ENCODE measurements at regions not wholly inside any gene's neighbourhood (a gene's known extent, or its start where the extent isn't known, plus 50 kb on each side); places are given as distances from the start of the nearest gene placed in this dataset.
A peak's percentile ranks its signal among the peaks of the same experiment; 100 is the strongest.
"Not testable (repeated sequence)": the region's sequence is repeated elsewhere in the genome, so short reads cannot be mapped to it uniquely, and the experiment has no call there.

DNA sequence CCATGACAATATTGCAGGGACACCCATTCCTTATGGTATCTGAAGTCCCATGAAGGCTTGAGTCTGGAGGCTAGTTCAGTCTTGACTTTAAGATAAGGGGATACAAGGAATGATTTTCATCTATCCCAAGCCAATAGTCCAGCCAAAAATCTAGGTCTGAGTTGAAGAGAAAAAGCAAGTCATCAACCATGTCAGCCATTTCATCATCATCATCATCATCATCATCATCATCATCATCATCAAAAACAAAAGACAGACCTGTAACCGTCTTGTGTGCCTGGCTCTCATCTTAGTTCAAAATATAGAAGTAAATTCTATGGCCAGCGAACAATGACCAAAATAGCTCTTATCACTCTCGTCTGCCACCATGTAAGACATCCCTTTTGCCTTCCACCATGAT lies 59.5 kb upstream of the FAM90A26 start:
- intact Hi-C loops (cut with DNase I, micrococcal nuclease); ATAC-seq; DNase-seq: not testable (repeated sequence)

DNA sequence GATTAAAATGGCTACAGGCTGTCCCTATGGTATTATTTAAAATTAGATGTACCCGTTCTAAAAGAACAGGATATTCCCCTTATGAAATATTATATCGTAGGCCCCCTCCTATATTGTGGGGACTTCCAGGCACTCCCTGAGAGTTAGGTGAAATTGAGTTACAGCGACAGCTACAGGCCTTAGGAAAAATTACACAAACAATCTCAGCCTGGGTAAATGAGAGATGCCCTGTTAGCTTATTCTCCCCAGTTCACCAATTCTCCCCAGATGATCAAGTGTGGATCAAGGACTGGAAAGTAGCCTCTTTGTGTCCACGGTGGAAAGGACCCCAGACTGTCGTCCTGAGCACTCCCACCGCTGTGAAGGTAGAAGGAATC lies 67.1 kb upstream of the FAM90A26 start:
- intact Hi-C loops (cut with DNase I, micrococcal nuclease); ATAC-seq; DNase-seq: not testable (repeated sequence)

DNA sequence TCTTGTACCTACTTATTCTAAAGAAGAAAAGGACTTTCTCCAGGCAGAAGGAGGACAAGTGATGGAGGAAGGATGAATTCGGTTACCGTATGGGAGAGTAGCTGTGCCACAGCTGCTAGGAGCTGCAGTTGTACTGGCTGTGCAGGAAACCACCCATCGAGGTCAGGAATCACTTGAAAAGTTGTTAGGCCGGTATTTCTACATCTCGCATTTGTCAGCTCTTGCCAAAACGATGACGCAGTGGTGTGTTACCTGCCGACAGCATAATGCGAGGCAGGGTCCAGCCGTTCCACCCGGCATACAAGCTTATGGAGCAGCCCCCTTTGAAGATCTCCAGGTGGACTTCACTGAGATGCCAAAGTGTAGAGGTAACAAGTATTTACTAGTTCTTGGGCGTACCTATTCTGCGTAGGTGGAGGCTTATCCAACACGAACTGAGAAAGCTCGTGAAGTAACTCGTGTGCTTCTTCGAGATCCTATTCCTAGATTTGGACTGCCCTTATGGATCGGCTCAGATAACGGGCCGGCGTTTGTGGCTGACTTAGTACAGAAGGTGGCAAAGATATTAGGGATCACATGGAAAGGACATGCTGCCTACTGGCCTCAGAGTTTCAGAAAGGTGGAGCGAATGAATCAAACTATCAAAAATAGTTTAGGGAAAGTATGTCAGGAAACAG lies 67.6 kb upstream of the FAM90A26 start:
- DNase-seq: peak; percentile 54 to 69
- ATAC-seq; intact Hi-C loops (cut with DNase I, micrococcal nuclease): not testable (repeated sequence)

DNA sequence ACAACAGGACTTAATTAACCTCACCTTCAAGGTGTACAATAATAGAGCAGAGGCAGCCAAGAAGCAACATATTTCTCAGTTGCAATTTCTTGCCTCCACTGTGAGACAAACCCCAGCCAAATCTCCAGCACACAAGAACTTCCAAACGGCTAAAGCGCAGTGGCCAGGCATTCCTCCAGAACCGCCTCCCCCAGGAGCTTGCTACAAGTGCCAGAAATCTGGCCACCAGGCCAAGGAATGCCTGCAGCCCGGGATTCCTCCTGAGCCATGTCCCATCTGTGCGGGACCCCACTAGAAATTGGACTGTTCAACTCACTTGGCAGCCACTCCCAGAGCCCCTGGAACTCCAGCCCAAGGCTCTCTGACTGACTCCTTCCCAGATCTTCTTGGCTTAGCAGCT lies 73.9 kb upstream of the FAM90A26 start:
- ATAC-seq; DNase-seq; intact Hi-C loops (cut with DNase I, micrococcal nuclease): not testable (repeated sequence)

DNA sequence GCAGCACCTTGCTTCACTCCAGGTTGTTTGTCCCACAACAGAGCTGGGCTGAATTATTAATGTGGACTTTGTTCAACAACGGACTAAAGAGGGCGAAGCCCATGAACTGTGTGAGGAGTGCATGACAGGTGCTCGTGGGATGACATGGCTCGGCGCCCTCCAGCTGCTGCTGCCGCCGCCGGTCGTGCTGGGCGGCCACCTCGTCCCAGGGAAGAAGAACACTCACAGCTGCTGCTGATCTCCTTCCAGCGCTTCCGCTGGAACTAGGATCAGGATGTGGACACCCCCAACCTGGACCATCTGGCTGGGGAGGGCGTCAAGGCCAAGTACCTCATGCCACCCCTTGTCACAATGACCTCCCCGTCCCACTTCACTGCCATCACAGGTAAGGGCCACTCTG lies 91.4 kb upstream of the FAM90A26 start:
- intact Hi-C loops (cut with DNase I, micrococcal nuclease); DNase-seq; ATAC-seq: not testable (repeated sequence)

DNA sequence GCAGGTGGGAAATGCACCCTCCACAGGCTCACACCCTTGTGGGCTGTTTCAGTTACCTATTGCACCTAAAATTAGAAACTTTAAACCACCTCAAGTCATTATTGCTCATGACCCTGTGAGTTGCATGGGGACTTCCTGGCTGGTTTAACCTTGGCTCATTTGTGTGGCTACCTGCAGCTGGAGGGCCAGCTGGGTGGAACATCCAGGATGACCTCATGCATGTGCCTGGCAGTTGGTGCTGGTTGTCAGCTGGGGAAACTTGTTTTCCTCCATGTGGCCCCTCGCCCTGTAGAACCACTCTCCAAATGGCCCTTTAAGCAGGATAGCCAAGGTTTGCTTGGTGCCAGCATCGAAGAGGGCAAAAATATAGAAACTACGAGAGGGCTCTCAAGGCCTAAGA lies 93.2 kb upstream of the FAM90A26 start:
- ATAC-seq; DNase-seq; intact Hi-C loops (cut with DNase I, micrococcal nuclease): not testable (repeated sequence)

DNA sequence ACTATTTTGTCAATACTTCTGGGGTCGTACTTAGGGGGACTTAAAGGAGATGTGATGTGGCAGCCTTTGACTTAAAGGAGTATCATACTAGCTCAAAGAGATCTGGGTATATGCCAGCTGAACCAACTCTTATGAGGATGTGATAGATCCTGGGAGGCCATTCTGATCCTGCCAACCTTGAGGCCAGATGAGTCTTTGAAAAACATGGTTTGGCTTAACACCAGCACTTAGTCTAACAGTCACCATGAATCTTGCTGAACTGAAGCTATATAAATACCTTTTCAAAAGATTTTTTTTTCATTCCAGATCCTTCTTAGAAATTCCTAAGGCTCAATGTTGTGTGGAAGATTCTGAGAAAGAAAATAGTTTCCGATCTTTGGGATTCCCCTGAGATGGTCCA lies 93.7 kb upstream of the FAM90A26 start:
- DNase-seq; intact Hi-C loops (cut with DNase I, micrococcal nuclease); ATAC-seq: not testable (repeated sequence)

DNA sequence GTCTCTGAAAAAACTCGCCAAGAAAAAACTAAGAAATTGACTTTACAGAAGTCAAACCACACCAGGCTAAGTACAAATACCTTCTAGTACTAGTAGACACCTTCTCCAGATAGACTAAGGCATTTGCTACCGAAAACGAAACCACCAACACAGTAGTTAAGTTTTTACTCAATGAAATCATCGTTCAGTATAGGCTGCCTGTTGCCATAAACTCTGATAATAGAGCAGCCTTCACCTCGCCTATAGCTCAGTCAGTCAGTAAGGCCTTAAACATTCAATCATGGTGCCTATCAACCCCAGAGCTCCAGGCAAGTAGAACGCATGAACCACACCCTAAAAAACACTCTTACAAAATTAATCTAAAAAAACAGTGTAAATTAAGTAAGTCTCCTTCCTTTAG lies 96.8 kb upstream of the FAM90A26 start:
- intact Hi-C loops (cut with DNase I, micrococcal nuclease): not testable (repeated sequence)

DNA sequence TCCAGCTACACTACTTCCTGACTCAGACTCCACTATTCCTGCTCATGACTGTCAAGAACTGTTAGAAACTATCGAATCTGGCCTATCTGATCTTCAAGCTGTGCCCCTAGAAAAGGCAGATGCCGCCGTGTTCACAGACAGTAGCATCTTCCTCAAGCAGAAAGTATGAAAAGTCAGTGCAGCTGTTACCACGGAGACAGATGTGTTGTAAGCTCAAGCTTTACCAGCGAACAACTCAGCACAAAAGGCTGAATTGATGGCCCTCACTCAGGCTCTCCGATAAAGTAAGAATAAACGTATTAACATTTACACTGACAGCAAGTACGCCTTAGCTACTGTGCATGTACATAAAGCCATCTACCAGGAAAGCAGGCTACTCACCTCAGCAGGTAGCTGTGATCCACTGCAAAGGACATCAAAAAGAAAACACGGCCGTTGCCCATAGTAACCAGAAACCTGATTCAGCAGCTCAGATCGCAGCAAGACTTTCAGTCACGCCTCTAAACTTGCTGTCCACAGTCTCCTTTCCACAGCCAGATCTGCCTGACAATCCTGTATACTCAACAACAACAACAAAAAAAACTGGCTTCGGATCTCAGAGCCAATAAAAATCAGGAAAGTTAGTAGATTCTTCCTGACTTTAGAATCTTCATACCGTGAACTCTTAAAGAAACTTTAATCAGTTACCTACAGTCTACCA lies 97.5 kb upstream of the FAM90A26 start:
- DNase-seq; ATAC-seq; intact Hi-C loops (cut with DNase I, micrococcal nuclease): not testable (repeated sequence)

More for the DNA sequence above, 96.8 kb upstream of the FAM90A26 start:
- not testable (repeated sequence) for ATAC-seq, DNase-seq

DNA sequence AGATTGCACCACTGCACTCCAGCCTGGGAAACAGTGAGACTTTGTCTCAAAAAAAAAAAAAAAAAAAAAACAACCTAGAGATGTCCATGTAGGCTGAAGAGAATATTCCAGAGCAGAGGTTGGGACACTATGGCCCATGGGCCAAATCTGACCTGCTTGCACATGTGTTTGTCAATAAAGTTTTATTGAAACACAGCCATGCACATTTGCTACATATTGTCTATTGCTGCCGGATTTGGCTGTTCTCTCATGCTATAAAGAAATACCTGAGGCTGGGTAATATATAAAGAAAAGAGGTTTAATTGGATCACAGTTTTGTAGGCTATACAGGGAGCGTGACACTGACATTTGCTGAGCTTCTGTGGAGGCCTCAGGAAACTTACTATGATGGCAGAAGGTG lies 102.3 kb upstream of the FAM90A26 start:
- DNase-seq; intact Hi-C loops (cut with DNase I, micrococcal nuclease); ATAC-seq: not testable (repeated sequence)

DNA sequence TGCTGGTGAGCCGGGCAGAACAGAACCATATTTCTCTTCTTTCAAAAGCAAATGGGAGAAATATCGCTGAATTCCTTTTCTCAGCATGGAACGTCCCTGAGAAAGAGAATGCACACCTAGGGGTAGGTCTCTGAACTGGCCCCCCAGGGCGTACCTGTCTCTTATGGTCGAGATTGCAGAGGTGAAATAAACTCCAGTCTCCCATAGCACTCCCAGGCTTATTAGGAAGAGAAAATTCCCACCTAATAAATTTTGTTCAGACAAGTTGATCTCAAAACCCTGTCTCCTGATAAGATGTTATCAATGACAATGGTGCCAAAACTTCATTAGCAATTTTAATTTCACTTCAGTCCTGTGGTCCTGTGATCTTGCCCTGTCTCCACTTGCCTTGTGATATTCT lies 106.6 kb upstream of the FAM90A26 start:
- ATAC-seq; intact Hi-C loops (cut with DNase I, micrococcal nuclease): not testable (repeated sequence)

DNA sequence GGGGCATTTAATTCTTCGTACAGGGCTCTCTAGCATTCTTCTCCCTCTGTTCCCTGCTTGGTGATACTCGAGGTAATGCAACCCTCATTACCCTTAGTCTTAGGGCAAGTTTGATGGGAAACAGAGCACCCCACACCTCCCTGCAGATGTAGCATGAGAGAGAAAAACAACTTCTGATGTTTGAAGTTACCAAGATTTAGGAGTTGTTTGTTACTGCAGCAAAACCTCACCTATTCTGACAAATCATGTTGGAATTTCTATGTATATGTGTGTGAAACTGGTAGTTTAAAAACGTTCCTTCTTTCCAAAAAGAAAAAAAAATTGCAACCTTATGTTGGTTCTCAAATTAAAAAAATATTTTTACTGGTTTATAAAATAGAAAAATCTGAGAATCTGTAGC lies 145.3 kb upstream of the FAM90A26 start:
- intact Hi-C loops (cut with DNase I, micrococcal nuclease); DNase-seq; ATAC-seq: not testable (repeated sequence)

More for the DNA sequence above, 106.6 kb upstream of the FAM90A26 start:
- DNase-seq: not testable (repeated sequence)

DNA sequence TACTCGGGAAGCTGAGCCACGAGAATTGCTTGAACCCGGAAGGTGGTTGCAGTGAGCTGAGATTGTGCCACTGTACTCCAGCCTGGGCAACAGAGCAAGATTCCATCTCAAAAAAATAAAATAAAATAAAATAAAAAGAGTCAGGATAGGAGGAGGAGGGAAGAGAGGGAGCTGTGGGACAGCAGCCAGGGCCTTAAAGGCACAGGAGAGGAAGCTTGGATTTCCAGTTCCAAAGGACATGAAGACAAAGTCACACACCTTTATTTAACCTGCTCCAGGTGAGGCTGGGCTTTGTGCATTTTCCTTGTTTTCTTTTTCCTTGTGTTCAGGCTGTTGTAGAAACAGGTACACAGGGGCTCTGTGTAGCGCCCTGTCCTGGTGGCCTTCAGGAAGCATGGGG lies 138.2 kb upstream of the HMX1 start:
- ATAC-seq (peak; percentile 85), DNase-seq (peak; percentile 30 to 51)
- intact Hi-C loops (cut with DNase I, micrococcal nuclease): not testable (repeated sequence)

DNA sequence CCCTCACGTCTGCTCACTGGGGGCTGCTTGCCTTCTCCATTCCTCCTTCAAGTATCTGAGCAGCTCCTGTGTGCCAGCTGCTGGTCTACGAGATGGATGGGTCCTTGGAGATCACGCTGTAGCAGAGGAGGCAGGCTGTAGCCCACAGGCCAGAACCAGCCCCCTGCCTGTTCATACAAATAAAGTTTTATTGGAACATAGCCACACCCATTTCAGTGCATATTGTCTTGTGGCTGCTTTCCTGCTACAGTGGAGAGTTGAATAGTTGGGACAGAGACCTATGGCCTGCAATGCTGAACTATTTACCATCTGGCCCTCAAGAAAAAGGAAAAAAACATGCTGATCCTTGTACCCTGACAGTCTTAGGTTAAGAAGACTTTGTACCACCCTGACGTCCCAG lies 136.8 kb upstream of the HMX1 start:
- DNase-seq; intact Hi-C loops (cut with DNase I, micrococcal nuclease): not testable (repeated sequence)
- ATAC-seq: peak; percentile 24

DNA sequence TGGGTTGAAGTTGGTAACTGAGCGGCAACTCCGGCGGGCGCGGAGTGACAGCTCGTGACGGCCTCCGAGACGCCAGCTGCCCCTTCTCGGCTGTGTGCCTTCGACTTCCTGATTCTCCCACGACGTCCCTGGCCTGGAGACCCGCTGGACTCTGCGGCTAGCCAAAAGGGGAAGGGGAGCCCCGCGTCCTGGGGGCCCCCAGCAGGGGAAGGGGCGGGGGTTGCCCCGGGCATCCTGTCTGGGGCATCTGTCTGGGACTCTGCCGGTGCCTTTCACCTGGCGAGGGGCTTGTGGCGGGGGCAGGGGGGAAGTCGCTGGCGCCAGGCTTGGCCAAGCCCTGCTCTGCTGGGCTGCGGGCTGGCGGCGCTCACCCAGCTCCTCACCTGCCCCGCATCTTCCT lies 129.5 kb upstream of the HMX1 start:
- intact Hi-C loops (cut with DNase I, micrococcal nuclease); ATAC-seq: not testable (repeated sequence)
- peak in 1 of 2 donors; percentile 13 for DNase-seq

DNA sequence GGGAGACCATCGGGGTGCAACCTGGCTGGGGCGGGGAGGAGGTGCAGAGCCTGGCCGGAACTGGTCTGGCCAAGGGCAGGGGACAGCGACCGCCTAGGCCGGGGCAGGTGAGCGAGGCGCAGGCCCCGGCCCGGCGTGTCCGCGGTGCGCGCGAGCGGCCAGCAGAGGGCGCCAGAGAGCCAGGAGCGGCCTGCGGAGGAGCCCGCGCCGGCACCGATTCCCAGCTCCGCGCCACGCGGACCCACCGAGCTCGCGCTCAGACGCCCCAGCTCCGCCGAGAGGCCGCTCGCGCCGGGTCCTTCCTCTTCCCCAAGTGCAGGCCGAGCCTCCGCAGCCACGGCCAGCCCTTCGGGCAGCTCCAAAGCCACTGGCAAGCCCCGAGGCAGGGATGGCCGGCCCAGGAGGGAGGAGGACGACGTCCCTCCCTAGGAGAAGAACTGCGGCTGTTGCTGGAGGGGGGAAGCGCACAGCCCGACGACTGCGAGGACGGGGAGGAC lies 128.9 kb upstream of the HMX1 start:
- DNase-seq (peak; percentile 30 to 67), ATAC-seq (peak; percentile 60)
- intact Hi-C loops (cut with DNase I, micrococcal nuclease): not testable (repeated sequence)

DNA sequence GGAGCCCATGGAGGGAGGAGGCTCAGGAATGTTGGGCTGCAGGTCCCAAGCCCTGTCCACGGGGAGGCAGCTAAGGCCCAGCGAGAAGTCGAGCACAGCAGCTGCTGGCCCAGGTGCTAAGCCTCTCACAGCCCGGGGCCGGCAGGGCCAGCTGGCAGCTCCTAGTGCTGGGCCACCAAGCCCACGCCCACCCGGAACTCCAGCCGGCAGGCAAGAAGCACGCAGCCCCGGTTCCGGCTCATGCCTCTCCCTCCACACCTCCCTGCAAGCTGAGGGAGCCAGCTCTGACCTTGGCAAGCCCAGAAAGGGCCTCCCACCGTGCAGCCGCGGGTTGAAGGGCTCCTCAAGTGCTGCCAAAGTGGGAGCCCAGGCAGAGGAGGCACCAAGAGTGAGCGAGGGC lies 121.3 kb upstream of the HMX1 start:
- intact Hi-C loops (cut with DNase I, micrococcal nuclease); DNase-seq; ATAC-seq: not testable (repeated sequence)

DNA sequence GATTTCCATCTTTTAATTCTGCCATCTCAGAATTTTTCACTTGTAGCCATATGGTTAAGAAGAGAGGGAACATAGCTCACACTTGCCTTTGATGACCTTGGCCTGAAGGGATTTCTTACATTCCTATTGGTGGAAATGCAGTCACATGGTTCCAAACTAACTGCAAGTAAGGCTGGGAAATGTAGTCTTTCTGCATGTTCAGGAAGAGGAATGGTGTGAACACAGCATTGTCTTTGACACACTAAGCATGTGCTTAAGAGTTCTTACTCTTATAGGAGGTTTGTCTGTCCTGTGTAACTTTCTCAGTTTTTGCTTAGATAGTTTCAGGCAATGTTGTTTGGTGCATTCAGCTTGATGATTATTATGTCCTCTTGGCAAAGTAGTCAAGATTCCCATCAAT lies 119.8 kb upstream of the HMX1 start:
- intact Hi-C loops (cut with DNase I, micrococcal nuclease); ATAC-seq; DNase-seq: not testable (repeated sequence)

DNA sequence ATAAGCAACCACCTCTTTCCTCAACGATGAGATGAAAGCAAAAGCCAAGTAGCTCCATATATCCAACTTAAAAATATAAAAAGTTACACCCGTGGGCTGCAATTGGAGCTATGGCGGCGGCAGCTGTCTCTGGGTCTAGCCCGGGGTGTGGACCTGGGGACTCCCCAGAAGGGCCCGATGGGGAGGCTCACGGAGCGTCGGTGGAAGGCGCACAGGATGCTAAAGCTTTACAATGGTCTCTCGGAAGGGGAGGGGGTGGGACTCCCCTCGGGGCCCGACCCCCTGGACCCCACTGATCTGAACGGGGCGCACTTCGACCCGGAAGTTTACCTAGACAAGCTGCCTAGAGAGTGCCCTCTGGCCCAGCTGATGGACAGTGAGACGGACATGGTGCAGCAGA lies 118.7 kb upstream of the HMX1 start:
- ATAC-seq; DNase-seq; intact Hi-C loops (cut with DNase I, micrococcal nuclease): not testable (repeated sequence)

DNA sequence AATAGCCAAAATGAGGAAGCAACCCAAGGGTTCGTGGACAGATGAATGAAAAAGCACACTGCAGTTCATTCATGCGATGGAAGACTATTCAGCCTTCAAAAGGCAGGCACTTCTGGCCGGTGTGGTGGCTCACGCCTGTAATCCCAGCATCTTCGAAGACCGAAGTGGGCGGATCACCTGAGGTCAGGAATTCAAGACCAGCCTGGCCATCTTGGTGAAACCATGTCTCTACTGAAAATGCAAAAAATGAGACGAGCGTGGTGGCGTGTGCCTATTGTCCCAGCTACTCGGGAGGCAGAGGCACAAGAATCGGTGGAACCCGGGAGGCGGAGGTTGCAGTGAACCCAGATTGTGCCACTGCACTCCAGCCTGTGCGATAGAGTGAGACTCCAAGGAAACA lies 114.1 kb upstream of the HMX1 start:
- DNase-seq; ATAC-seq; intact Hi-C loops (cut with DNase I, micrococcal nuclease): not testable (repeated sequence)

Measured in left colon (tissue), 2 donors.